GM10266 (cell line): ENCODE measurements at regions not wholly inside any gene's neighbourhood (a gene's known extent, or its start where the extent isn't known, plus 50 kb on each side); places are given as distances from the start of the nearest gene placed in this dataset.

ENCODE experiments used
- DNase-seq: peaks from one replicate; pipeline ENCODE4 v3.0.0; 2012; ENCODE audit errors: extremely low spot score
- TF ChIP-seq, protein P1 (sequence below): IDR thresholded peaks from 2 replicates; pipeline ENCODE4 v1.5.1; 2012; ENCODE audit warnings: mild to moderate bottlenecking, low read depth; ENCODE audit not compliant: control insufficient read depth, insufficient read depth; ENCODE audit errors: missing control alignments

GRCh38 chr3:167884481-167884880 lies 149.0 kb downstream of the SERPINI1 start:
- no peak for DNase-seq
- TF ChIP-seq, protein P1, sequence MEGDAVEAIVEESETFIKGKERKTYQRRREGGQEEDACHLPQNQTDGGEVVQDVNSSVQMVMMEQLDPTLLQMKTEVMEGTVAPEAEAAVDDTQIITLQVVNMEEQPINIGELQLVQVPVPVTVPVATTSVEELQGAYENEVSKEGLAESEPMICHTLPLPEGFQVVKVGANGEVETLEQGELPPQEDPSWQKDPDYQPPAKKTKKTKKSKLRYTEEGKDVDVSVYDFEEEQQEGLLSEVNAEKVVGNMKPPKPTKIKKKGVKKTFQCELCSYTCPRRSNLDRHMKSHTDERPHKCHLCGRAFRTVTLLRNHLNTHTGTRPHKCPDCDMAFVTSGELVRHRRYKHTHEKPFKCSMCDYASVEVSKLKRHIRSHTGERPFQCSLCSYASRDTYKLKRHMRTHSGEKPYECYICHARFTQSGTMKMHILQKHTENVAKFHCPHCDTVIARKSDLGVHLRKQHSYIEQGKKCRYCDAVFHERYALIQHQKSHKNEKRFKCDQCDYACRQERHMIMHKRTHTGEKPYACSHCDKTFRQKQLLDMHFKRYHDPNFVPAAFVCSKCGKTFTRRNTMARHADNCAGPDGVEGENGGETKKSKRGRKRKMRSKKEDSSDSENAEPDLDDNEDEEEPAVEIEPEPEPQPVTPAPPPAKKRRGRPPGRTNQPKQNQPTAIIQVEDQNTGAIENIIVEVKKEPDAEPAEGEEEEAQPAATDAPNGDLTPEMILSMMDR, result no peak

GRCh38 chr3:167883452-167883851 lies 147.9 kb downstream of the SERPINI1 start:
- no peak for DNase-seq
- TF ChIP-seq, protein P1, result no peak

DNA sequence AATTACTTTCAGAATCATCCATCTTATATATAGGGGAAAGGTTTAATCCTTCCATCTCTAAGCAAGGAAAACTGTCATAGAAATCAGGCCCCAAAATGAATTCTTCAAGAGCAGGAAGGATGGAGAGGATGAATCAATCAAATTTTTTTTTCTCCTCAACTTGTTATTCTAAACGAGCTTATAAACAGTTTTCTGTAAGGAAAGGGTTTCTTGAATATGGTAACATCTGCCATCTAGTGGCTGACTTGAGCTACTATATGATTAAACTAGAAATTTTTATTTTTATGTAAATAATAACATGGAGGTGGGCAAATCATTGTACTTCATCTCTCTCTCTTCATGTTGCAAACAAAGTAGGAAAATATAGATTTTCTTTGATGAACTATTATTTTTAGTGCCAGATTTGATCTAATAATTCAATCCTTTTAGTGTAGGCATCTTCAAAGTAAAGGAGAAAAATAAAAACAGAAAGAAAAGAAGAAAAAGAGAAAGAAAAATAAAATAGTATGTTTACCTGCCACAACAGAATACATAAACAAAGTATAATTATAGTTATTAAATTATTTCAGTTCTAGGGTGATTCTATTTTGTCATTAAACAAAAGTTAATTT lies 146.6 kb downstream of the SERPINI1 start:
- peak; percentile 46 for DNase-seq
- TF ChIP-seq, protein P1, result peak; percentile 55

GRCh38 chr3:167880183-167880582 lies 144.7 kb downstream of the SERPINI1 start:
- TF ChIP-seq, protein P1, result no peak
- no peak for DNase-seq

DNA sequence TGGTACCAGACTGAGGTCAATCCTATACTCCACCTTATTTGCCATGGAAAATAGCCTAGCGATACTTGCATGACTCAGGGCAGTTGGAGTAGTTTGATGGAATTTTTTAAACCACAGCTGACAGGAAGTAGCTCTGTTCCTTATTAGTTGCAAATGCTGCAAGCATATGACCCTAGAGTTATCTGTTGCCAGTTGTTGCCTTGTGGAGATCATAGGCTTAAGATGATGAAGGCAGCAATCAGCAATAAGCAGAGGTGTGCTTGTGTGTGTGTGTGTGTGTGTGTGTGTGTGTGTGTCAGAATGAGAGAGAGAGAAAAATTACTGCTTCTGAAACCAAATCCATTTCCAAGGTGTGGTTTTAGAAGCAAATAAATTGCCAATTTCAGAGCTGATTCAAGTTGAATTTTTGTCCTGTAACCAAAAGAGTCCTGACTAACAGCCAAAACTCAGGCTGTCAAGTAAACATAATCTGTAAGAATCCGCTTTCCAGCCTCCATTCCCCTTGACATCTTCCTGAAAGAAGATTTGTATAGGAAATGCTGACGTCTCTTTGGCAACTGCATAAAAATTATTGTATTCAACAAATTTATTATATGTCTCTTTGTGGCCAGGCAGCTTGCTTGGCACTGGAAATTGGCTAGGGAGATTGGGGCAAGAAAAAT lies 141.2 kb downstream of the SERPINI1 start:
- TF ChIP-seq, protein P1, result no peak
- DNase-seq, result no peak
